PC-3 (cell line): ENCODE measurements at regions not wholly inside any gene's neighbourhood (a gene's known extent, or its start where the extent isn't known, plus 50 kb on each side); places are given as distances from the start of the nearest gene placed in this dataset.

Source experiments
- CTCF ChIP-seq: fragments of 300-600 bp; sonication (generic); conservative IDR thresholded peaks from 2 replicates; pipeline ENCODE4 v1.5.1; 2017; ENCODE audit warnings: antibody characterized with exemption, low read depth, mild to moderate bottlenecking, low read length
- EZH2 ChIP-seq: fragments of 300-600 bp; sonication (generic); IDR thresholded peaks from one replicate; pipeline ENCODE4 v1.6.1; 2017; ENCODE audit warnings: antibody characterized with exemption, mild to moderate bottlenecking, low read length; ENCODE audit not compliant: unreplicated experiment
- EZH2phosphoT487 ChIP-seq: fragments of 300-600 bp; sonication (generic); IDR thresholded peaks from 2 replicates; pipeline ENCODE4 v1.6.1; 2018; ENCODE audit warnings: mild to moderate bottlenecking, antibody characterized with exemption, low read length, borderline replicate concordance

GRCh38 chr9:13963005-13963653 lies 350.8 kb downstream of the NFIB start:
- TF ChIP-seq CTCF (no peak), EZH2phosphoT487 (no peak), EZH2 (no peak)
